Adrenal gland (tissue), 5 donors: ENCODE measurements at regions not wholly inside any gene's neighbourhood (a gene's known extent, or its start where the extent isn't known, plus 50 kb on each side); places are given as distances from the start of the nearest gene placed in this dataset.

Experiments used
- CTCF ChIP-seq, 6 experiments: fragments of 450-650 bp in 4 of 6; fragments of 200-600 bp in 2 of 6; sonication (generic) in 1 of 6; IDR thresholded peaks; 1 replicate in 5 of 6; 2 replicates in 1 of 6; pipeline versions ENCODE4 v1.5.1 to v1.8.0; 2016 to 2021; ENCODE audit warnings: antibody characterized with exemption in 6 of 6, mild to moderate bottlenecking in 2 of 6, moderate library complexity in 1 of 6
- POLR2A ChIP-seq, 2 donors: fragments of 450-650 bp; IDR thresholded peaks; one replicate each; pipeline ENCODE4 v1.6.1; 2017; ENCODE audit warnings: antibody characterized with exemption in 2 of 2, mild to moderate bottlenecking in 2 of 2, moderate library complexity in 1 of 2
- donor health status: DM: no; HTN: no; CAD: no.

- TF ChIP-seq CTCF (IDR thresholded peaks at IDR 0.05) (no peak), POLR2A (IDR thresholded peaks at IDR 0.05) (no peak)
These were observed 147.5 kb upstream of the TTC29 start for GRCh38 chr4:147093206-147093605.
